Endodermal cell (in vitro differentiated cells): ENCODE measurements at regions not wholly inside any gene's neighbourhood (a gene's known extent, or its start where the extent isn't known, plus 50 kb on each side); places are given as distances from the start of the nearest gene placed in this dataset.

Experiments
- DNase-seq: peaks from one replicate; pipeline ENCODE4 v3.0.0-alpha.2; 2017
- H3K27ac ChIP-seq: 2 replicates; pipeline ENCODE4 v1.5.1; 2013; ENCODE audit warnings: mild to moderate bottlenecking, low read depth, low read length, moderate library complexity
- H3K27me3 ChIP-seq: 2 replicates; pipeline ENCODE4 v1.6.1; 2013; ENCODE audit warnings: mild to moderate bottlenecking, low read length, moderate library complexity; ENCODE audit not compliant: insufficient read depth, control insufficient read depth, poor library complexity, severe bottlenecking
- H3K36me3 ChIP-seq: 2 replicates; pipeline ENCODE4 v1.7.0; 2013; ENCODE audit warnings: mild to moderate bottlenecking, low read length, moderate library complexity; ENCODE audit not compliant: control insufficient read depth, insufficient read depth
- H3K4me1 ChIP-seq: one replicate; pipeline ENCODE4 v1.7.0; 2013; ENCODE audit warnings: low read length; ENCODE audit not compliant: control insufficient read depth, insufficient read depth
- H3K4me3 ChIP-seq: 2 replicates; pipeline ENCODE4 v1.5.1; 2013; ENCODE audit warnings: mild to moderate bottlenecking, low read length, moderate library complexity
- H3K9ac ChIP-seq: 2 replicates; pipeline ENCODE4 v1.6.1; 2013; ENCODE audit warnings: mild to moderate bottlenecking, low read length, moderate library complexity; ENCODE audit not compliant: poor library complexity, severe bottlenecking; ENCODE audit errors: extremely low read depth
- H3K9me3 ChIP-seq: 2 replicates; pipeline ENCODE4 v1.6.1; 2013; ENCODE audit warnings: mild to moderate bottlenecking, low read length, moderate library complexity; ENCODE audit not compliant: control insufficient read depth
- H3K27ac Mint-ChIP-seq: 2 replicates; pipeline ENCODE4 v1.8.0; 2020; ENCODE audit warnings: mixed read lengths
- H3K27me3 Mint-ChIP-seq: 2 replicates; pipeline ENCODE4 v1.8.0; 2021; ENCODE audit warnings: mild to moderate bottlenecking, mixed read lengths; ENCODE audit not compliant: insufficient read depth
- H3K36me3 Mint-ChIP-seq: 2 replicates; pipeline ENCODE4 v1.8.0; 2020; ENCODE audit warnings: low read depth, mixed read lengths
- H3K4me1 Mint-ChIP-seq: 2 replicates; pipeline ENCODE4 v1.8.0; 2020; ENCODE audit warnings: mixed read lengths
- H3K4me3 Mint-ChIP-seq: 2 replicates; pipeline ENCODE4 v1.8.0; 2020; ENCODE audit warnings: mild to moderate bottlenecking, moderate library complexity, mixed read lengths
- H3K9me3 Mint-ChIP-seq: 2 replicates; pipeline ENCODE4 v1.8.0; 2020; ENCODE audit warnings: mild to moderate bottlenecking, mixed read lengths
- WGBS, 2 experiments: methylation state at CpG; one replicate each; pipeline versions ENCODE4 v1.1.5 to v1.1.7; 2013; ENCODE audit warnings: missing lambda C conversion rate in 2 of 2, mixed read lengths in 1 of 2; ENCODE audit not compliant: insufficient coverage in 1 of 2, insufficient read length in 1 of 2; 5-methylcytosine and 5-hydroxymethylcytosine counted together
- TF ChIP-seq, protein P1 (sequence below): fragments of 200-600 bp; sonication (generic); conservative IDR thresholded peaks from 2 replicates; pipeline ENCODE4 v1.5.0; 2021; ENCODE audit warnings: antibody characterized with exemption, mild to moderate bottlenecking

DNA sequence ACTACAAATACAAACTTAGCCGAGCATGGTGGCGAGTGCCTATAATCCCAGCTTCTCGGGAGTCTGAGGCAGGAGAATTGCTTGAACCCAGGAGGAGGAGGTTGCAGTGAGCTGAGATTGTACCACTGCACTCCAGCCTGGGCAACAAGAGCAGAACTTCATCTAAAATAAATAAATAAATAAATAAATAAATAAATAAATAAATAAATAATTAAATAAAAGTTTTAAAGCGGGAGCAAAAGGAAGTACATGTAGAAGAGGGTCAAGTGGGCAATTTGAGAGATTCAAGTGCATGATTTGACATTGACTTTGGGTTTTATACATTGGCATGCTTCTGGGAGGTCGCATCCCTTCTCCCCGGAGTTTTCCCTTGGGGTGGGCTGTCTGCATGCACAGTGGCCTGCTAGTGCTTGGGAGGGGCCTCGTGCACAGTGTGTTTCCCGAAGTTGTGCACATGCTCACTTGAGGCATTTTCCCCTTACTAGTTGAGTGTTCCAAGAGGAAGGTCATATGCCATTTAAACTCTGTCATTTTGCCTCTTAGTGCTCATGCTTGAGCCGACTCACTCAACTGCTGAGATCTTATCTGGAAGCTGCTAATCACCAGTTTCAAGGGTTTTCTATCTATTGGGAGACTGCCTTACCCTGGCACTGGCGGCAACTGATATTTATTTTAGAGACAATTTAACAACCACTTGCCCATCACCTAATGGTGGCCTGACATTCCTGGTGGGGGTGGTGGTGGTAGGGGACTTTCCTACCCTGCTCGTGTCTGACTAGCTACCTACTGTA lies 193.2 kb upstream of the MPHOSPH6 start:
- H3K4me3 Mint-ChIP-seq: no peak overlapping the region
- Histone ChIP-seq H3K27ac (no peak overlapping the region), H3K4me3 (no peak overlapping the region), H3K9ac (no peak overlapping the region), H3K9me3 (peaks cover 5% of the 10 kb centered on the region), H3K4me1 (peaks cover 7% of the 10 kb centered on the region), H3K36me3 (no peaks in the 10 kb centered on the region), H3K27me3 (peaks cover 8% of the 10 kb centered on the region)
- H3K36me3 Mint-ChIP-seq: no peaks in the 10 kb centered on the region
- H3K4me1 Mint-ChIP-seq: peaks cover 23% of the 10 kb centered on the region
- WGBS, 2 experiments: 84 to 90% methylated on average over 7 to 11 of the region's 11 CpGs
- peaks cover 3% of the 10 kb centered on the region for H3K9me3 Mint-ChIP-seq
- TF ChIP-seq, protein P1, sequence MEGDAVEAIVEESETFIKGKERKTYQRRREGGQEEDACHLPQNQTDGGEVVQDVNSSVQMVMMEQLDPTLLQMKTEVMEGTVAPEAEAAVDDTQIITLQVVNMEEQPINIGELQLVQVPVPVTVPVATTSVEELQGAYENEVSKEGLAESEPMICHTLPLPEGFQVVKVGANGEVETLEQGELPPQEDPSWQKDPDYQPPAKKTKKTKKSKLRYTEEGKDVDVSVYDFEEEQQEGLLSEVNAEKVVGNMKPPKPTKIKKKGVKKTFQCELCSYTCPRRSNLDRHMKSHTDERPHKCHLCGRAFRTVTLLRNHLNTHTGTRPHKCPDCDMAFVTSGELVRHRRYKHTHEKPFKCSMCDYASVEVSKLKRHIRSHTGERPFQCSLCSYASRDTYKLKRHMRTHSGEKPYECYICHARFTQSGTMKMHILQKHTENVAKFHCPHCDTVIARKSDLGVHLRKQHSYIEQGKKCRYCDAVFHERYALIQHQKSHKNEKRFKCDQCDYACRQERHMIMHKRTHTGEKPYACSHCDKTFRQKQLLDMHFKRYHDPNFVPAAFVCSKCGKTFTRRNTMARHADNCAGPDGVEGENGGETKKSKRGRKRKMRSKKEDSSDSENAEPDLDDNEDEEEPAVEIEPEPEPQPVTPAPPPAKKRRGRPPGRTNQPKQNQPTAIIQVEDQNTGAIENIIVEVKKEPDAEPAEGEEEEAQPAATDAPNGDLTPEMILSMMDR: no peak
- DNase-seq: no peak
- peaks cover 17% of the 10 kb centered on the region for H3K27me3 Mint-ChIP-seq
- no peak overlapping the region for H3K27ac Mint-ChIP-seq

DNA sequence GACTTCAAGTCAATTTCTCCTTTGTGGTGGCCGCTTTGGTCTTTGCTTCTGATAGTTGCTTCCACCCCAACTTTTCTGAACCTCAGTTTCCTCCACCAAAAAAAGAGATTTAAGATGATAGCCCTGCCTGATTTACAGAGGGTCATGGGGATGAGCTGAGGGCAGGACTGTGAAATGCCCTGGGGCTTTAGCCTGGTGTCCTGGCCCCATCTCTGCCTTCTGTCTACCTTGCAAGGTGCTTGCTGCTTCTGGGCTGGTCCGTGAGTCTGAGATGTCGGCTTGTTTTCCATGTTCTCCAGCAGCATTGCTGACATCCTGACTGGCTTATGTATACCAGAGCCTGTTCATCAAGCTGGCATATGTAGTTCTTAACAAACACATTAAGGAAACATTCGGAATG lies 191.9 kb upstream of the MPHOSPH6 start:
- H3K36me3 Mint-ChIP-seq: no peaks in the 10 kb centered on the region
- H3K9me3 Mint-ChIP-seq: peaks cover 4% of the 10 kb centered on the region
- no peak overlapping the region for H3K9ac ChIP-seq
- no peak for DNase-seq
- peaks cover 7% of the 10 kb centered on the region for H3K4me1 ChIP-seq
- H3K27me3 Mint-ChIP-seq: peaks cover 15% of the 10 kb centered on the region
- H3K4me3 ChIP-seq: no peak overlapping the region
- no peak overlapping the region for H3K4me3 Mint-ChIP-seq
- WGBS, 2 experiments: 93 to 96% methylated on average over 3 to 4 of the region's 4 CpGs
- H3K27ac Mint-ChIP-seq: no peak overlapping the region
- peaks cover 10% of the 10 kb centered on the region for H3K9me3 ChIP-seq
- peaks cover 20% of the 10 kb centered on the region for H3K4me1 Mint-ChIP-seq
- no peaks in the 10 kb centered on the region for H3K36me3 ChIP-seq
- H3K27ac ChIP-seq: no peak overlapping the region
- TF ChIP-seq, protein P1: no peak
- peaks cover 8% of the 10 kb centered on the region for H3K27me3 ChIP-seq

DNA sequence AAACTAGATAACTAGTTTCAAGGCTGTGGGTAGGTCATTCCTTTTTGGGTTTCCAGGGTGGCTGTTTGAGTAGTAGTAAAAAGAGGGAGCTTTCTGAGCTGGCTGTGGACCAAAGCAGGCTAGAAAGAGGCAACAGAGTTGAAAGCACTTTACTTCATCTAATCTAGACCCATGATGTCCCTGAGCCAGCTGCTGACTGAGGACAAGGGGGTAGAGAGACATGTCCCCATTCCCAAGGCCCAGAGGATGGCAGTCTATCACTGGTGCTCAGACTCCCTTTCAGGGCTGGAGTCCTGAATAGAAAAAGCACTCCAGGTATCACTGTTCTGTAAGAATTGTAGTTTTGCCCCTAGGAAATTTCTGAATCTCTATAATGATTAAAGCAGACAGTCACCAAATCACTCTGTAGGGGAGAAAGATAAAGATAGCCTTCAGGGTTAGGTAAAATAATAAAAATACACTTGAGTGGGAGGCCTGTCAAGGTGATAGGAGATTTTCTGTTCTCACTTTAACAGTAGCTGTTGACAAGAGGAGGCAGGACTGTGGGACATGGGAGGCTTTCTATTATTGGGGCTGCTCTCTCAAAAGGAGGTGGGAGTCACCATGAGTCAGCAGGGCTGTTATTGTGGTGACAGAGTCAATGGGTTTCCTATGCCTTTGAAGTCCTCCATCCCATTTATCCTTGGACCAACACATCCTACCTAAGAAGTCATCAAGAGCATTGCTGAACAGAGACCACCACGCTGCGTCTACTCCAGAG lies 190.2 kb upstream of the MPHOSPH6 start:
- Histone ChIP-seq H3K36me3 (no peaks in the 10 kb centered on the region), H3K9ac (no peak overlapping the region), H3K27ac (no peak overlapping the region), H3K27me3 (no peaks in the 10 kb centered on the region), H3K9me3 (peaks cover 18% of the 10 kb centered on the region), H3K4me1 (peaks cover 7% of the 10 kb centered on the region), H3K4me3 (no peak overlapping the region)
- Mint-ChIP-seq H3K4me1 (peaks cover 20% of the 10 kb centered on the region), H3K36me3 (no peaks in the 10 kb centered on the region), H3K4me3 (no peak overlapping the region), H3K27me3 (peaks cover 15% of the 10 kb centered on the region), H3K27ac (no peak overlapping the region), H3K9me3 (peaks cover 4% of the 10 kb centered on the region)
- no peak for DNase-seq
- TF ChIP-seq, protein P1: peak; percentile 30
- 83% methylated on average over 2 of the region's 2 CpGs; no CpG with 5 or more reads in 1 of the 2 experiments for WGBS, 2 experiments
